ENCODE measurements at regions not wholly inside any gene's neighbourhood (a gene's known extent, or its start where the extent isn't known, plus 50 kb on each side); places are given as distances from the start of the nearest gene placed in this dataset.

- no peak for DNase-seq (ENCODE audit: low read depth)
Measured at GRCh38 chr10:78186572-78186971, 152.9 kb downstream of the RPS24 start.

- DNase-seq (ENCODE audit: low read depth), result no peak
Measured at GRCh38 chr10:78187371-78187770, 153.7 kb downstream of the RPS24 start.

GRCh38 chr10:78188446-78188845 lies 154.8 kb downstream of the RPS24 start:
- DNase-seq (ENCODE audit: low read depth), result no peak

- DNase-seq (ENCODE audit: low read depth), result no peak
Measured at GRCh38 chr10:78190051-78190825, 156.6 kb downstream of the RPS24 start.

- no peak for DNase-seq (ENCODE audit: low read depth)
Measured at GRCh38 chr10:78191301-78191700, 157.6 kb downstream of the RPS24 start.

- no peak for DNase-seq (ENCODE audit: low read depth)
Measured at GRCh38 chr10:78193189-78193588, 159.5 kb downstream of the RPS24 start.

- DNase-seq (ENCODE audit: low read depth), result no peak
Measured at GRCh38 chr10:78194050-78194449, 160.4 kb downstream of the RPS24 start.

GRCh38 chr10:78194539-78195402 lies 161.1 kb downstream of the RPS24 start:
- DNase-seq (ENCODE audit: low read depth), result no peak

GRCh38 chr10:78196396-78196795 lies 162.7 kb downstream of the RPS24 start:
- DNase-seq (ENCODE audit: low read depth), result no peak

- no peak for DNase-seq (ENCODE audit: low read depth)
Measured at GRCh38 chr10:78196964-78197363, 163.3 kb downstream of the RPS24 start.

GRCh38 chr10:78197628-78198272 lies 164.1 kb downstream of the RPS24 start:
- DNase-seq (ENCODE audit: low read depth), result no peak

GRCh38 chr10:78199005-78199725 lies 165.5 kb downstream of the RPS24 start:
- no peak for DNase-seq (ENCODE audit: low read depth)

- no peak for DNase-seq (ENCODE audit: low read depth)
Measured at GRCh38 chr10:78199759-78200158, 166.1 kb downstream of the RPS24 start.

GRCh38 chr10:78200686-78201085 lies 167.0 kb downstream of the RPS24 start:
- DNase-seq (ENCODE audit: low read depth), result no peak

- no peak for DNase-seq (ENCODE audit: low read depth)
Measured at GRCh38 chr10:78202386-78202785, 168.7 kb downstream of the RPS24 start.

GRCh38 chr10:78203915-78204818 lies 170.5 kb downstream of the RPS24 start:
- no peak for DNase-seq (ENCODE audit: low read depth)

GRCh38 chr10:78205457-78206016 lies 171.9 kb downstream of the RPS24 start:
- DNase-seq (ENCODE audit: low read depth), result no peak

GRCh38 chr10:78207216-78207615 lies 173.6 kb downstream of the RPS24 start:
- no peak for DNase-seq (ENCODE audit: low read depth)

GRCh38 chr10:78207776-78208175 lies 174.1 kb downstream of the RPS24 start:
- DNase-seq (ENCODE audit: low read depth), result no peak

- DNase-seq (ENCODE audit: low read depth), result no peak
Measured at GRCh38 chr10:78209970-78210369, 176.3 kb downstream of the RPS24 start.

GRCh38 chr10:78210548-78210947 lies 176.9 kb downstream of the RPS24 start:
- no peak for DNase-seq (ENCODE audit: low read depth)

Data from activated gamma-delta T cell treated with anti-CD3 and anti-CD28 coated beads, Interleukin-2, amount 50 U/mL, for 16 hours (primary cell).